ENCODE measurements at regions not wholly inside any gene's neighbourhood (a gene's known extent, or its start where the extent isn't known, plus 50 kb on each side); places are given as distances from the start of the nearest gene placed in this dataset.

GRCh38 chr1:191595170-191595569, 563.1 kb upstream of the RGS18 start:
- no peak for DNase-seq (ENCODE audit: low spot score)
- Histone ChIP-seq H3K4me1 (no peaks in the 10 kb centered on the region), H3K9me3 (ENCODE audit: low read depth) (no peaks in the 10 kb centered on the region), H3K4me2 (no peak overlapping the region), H3K4me3 (no peak overlapping the region), H4K20me1 (ENCODE audit: low read depth) (no peaks in the 10 kb centered on the region), H3F3A (ENCODE audit: low read depth) (no peaks in the 10 kb centered on the region), H3K27ac (no peak overlapping the region), H3K9ac (no peak overlapping the region), H3K79me2 (ENCODE audit: low read depth) (no peaks in the 10 kb centered on the region), H3K36me3 (no peaks in the 10 kb centered on the region), H3K27me3 (no peaks in the 10 kb centered on the region), H2AFZ (replicated peaks) (no peak overlapping the region)
- Mint-ChIP-seq H3K4me1 (no peaks in the 10 kb centered on the region), H3K9me3 (no peaks in the 10 kb centered on the region), H3K27ac (no peak overlapping the region), H3K4me3 (no peak overlapping the region), H3K36me3 (no peaks in the 10 kb centered on the region), H3K27me3 (ENCODE audit: insufficient read depth, low read depth) (no peaks in the 10 kb centered on the region)
- TF ChIP-seq CTCF (IDR thresholded peaks at IDR 0.05): no peak
- TF ChIP-seq EZH2 (IDR thresholded peaks at IDR 0.05): no peak
- TF ChIP-seq EZH2phosphoT487 (IDR thresholded peaks at IDR 0.05): no peak

GRCh38 chr1:191608367-191608766, 549.9 kb upstream of the RGS18 start:
- no peaks in the 10 kb centered on the region for H3K36me3 ChIP-seq
- Mint-ChIP-seq H3K27ac (no peak overlapping the region), H3K4me3 (no peak overlapping the region), H3K27me3 (ENCODE audit: insufficient read depth, low read depth) (peaks cover 4% of the 10 kb centered on the region), H3K36me3 (no peaks in the 10 kb centered on the region), H3K4me1 (no peaks in the 10 kb centered on the region), H3K9me3 (no peaks in the 10 kb centered on the region)
- no peak for DNase-seq (ENCODE audit: low spot score)
- H3K9me3 ChIP-seq (ENCODE audit: low read depth): no peaks in the 10 kb centered on the region
- no peaks in the 10 kb centered on the region for H3K79me2 ChIP-seq (ENCODE audit: low read depth)
- H3K4me2 ChIP-seq: no peak overlapping the region
- no peak for TF ChIP-seq EZH2phosphoT487 (IDR thresholded peaks at IDR 0.05)
- no peak for TF ChIP-seq EZH2 (IDR thresholded peaks at IDR 0.05)
- no peak for TF ChIP-seq CTCF (IDR thresholded peaks at IDR 0.05)
- no peak overlapping the region for H2AFZ ChIP-seq (replicated peaks)
- no peak overlapping the region for H3K9ac ChIP-seq
- H3F3A ChIP-seq (ENCODE audit: low read depth): no peaks in the 10 kb centered on the region
- no peaks in the 10 kb centered on the region for H3K4me1 ChIP-seq
- H3K27ac ChIP-seq: no peak overlapping the region
- H3K27me3 ChIP-seq: no peaks in the 10 kb centered on the region
- no peak overlapping the region for H3K4me3 ChIP-seq
- no peaks in the 10 kb centered on the region for H4K20me1 ChIP-seq (ENCODE audit: low read depth)

- DNase-seq (ENCODE audit: low spot score): no peak
- no peak overlapping the region for H3K27ac ChIP-seq
- no peaks in the 10 kb centered on the region for H3K79me2 ChIP-seq (ENCODE audit: low read depth)
- no peak overlapping the region for H3K4me3 ChIP-seq
- H3K27me3 Mint-ChIP-seq (ENCODE audit: insufficient read depth, low read depth): peaks cover 4% of the 10 kb centered on the region
- no peaks in the 10 kb centered on the region for H3K36me3 ChIP-seq
- H3K4me2 ChIP-seq: no peak overlapping the region
- no peaks in the 10 kb centered on the region for H3K9me3 Mint-ChIP-seq
- peak overlapping the region; percentile 20 for H2AFZ ChIP-seq (replicated peaks)
- no peaks in the 10 kb centered on the region for H3K4me1 ChIP-seq
- H3F3A ChIP-seq (ENCODE audit: low read depth): no peaks in the 10 kb centered on the region
- no peaks in the 10 kb centered on the region for H4K20me1 ChIP-seq (ENCODE audit: low read depth)
- no peak overlapping the region for H3K9ac ChIP-seq
- no peaks in the 10 kb centered on the region for H3K36me3 Mint-ChIP-seq
- no peaks in the 10 kb centered on the region for H3K27me3 ChIP-seq
- TF ChIP-seq CTCF (IDR thresholded peaks at IDR 0.05) (no peak), EZH2 (IDR thresholded peaks at IDR 0.05) (no peak), EZH2phosphoT487 (IDR thresholded peaks at IDR 0.05) (no peak)
- H3K9me3 ChIP-seq (ENCODE audit: low read depth): no peaks in the 10 kb centered on the region
- no peaks in the 10 kb centered on the region for H3K4me1 Mint-ChIP-seq
- no peak overlapping the region for H3K4me3 Mint-ChIP-seq
- no peak overlapping the region for H3K27ac Mint-ChIP-seq
Measured at GRCh38 chr1:191609305-191609704, 549.0 kb upstream of the RGS18 start.
